Loucy (cell line): ENCODE measurements at regions not wholly inside any gene's neighbourhood (a gene's known extent, or its start where the extent isn't known, plus 50 kb on each side); places are given as distances from the start of the nearest gene placed in this dataset.
"Not testable (repeated sequence)": the region's sequence is repeated elsewhere in the genome, so short reads cannot be mapped to it uniquely, and the experiment has no call there.

ENCODE experiments used
- EZH2phosphoT487 ChIP-seq: fragments of 200-600 bp; IDR thresholded peaks from 2 replicates; pipeline ENCODE4 v1.6.1; 2018; ENCODE audit warnings: antibody characterized with exemption, mild to moderate bottlenecking, moderate library complexity, borderline replicate concordance
- TF ChIP-seq, protein P1 (sequence below): fragments of 200-600 bp; sonication (generic); conservative IDR thresholded peaks from 2 replicates; pipeline ENCODE4 v1.5.1; 2014; ENCODE audit warnings: mild to moderate bottlenecking, antibody characterized with exemption, low read length

DNA sequence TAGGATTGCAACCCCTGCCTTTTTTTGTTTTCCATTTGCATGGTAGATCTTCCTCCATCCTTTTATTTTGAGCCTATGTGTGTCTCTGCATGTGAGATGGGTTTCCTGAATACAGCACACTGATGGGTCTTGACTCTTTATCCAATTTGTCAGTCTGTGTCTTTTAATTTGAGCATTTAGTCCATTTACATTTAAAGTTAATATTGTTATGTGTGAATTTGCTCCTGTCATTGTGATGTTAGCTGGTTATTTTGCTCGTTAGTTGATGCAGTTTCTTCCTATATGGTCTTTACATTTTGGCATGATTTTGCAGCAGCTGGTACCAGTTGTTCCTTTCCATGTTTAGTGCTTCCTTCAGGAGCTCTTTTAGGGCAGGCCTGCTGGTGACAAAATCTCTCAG is 2003.1 kb upstream of the CDH6 start:
- TF ChIP-seq, protein P1, sequence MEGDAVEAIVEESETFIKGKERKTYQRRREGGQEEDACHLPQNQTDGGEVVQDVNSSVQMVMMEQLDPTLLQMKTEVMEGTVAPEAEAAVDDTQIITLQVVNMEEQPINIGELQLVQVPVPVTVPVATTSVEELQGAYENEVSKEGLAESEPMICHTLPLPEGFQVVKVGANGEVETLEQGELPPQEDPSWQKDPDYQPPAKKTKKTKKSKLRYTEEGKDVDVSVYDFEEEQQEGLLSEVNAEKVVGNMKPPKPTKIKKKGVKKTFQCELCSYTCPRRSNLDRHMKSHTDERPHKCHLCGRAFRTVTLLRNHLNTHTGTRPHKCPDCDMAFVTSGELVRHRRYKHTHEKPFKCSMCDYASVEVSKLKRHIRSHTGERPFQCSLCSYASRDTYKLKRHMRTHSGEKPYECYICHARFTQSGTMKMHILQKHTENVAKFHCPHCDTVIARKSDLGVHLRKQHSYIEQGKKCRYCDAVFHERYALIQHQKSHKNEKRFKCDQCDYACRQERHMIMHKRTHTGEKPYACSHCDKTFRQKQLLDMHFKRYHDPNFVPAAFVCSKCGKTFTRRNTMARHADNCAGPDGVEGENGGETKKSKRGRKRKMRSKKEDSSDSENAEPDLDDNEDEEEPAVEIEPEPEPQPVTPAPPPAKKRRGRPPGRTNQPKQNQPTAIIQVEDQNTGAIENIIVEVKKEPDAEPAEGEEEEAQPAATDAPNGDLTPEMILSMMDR: not testable (repeated sequence)
- TF ChIP-seq EZH2phosphoT487: not testable (repeated sequence)
